Hematopoietic multipotent progenitor cell treated with erythropoietin and hydrocortisone succinate and interleukin-3 and kit ligand, for 4 days (in vitro differentiated cells): ENCODE measurements at regions not wholly inside any gene's neighbourhood (a gene's known extent, or its start where the extent isn't known, plus 50 kb on each side); places are given as distances from the start of the nearest gene placed in this dataset.
A peak's percentile ranks its signal among the peaks of the same experiment; 100 is the strongest.

Experiments
- DNase-seq: peaks from one replicate; pipeline ENCODE4 v3.0.0-alpha.2; 2015

DNA sequence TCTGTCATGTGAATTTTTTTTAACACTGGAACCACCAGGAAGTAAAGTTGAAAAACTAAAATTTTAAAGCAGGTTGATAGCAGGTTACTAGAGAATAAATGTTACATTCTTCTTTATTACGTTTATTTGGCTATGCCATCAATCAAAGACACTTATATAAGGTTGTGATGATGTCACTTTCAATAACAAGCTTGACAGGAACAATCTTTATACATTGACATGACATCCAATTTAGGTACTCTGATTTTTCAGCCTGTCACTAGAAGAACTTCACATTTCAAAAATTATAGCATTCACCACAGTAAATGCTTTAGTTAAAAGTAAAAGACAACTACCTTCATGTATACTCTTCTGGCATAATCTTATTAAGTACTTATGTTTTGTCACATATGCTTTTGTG lies 696.8 kb upstream of the NCAM2 start:
- DNase-seq, result no peak

DNA sequence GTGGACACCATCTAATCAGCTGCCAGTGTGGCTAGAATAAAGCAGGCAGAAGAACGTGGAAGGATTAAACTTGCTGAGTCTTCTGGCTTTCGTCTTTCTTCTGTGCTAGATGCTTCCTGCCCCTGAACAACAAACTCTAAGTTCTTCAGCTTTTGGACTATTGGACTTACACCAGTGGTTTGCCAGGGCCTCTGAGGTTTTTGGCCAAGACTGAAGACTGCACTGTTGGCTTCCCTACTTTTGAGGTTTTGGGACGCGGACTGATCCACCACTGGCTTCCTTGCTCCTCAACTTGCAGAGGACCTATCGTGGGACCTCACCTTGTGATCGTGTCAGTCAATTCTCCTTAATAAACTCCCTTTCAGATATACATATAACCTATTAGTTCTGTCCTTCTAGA lies 696.1 kb upstream of the NCAM2 start:
- no peak for DNase-seq

DNA sequence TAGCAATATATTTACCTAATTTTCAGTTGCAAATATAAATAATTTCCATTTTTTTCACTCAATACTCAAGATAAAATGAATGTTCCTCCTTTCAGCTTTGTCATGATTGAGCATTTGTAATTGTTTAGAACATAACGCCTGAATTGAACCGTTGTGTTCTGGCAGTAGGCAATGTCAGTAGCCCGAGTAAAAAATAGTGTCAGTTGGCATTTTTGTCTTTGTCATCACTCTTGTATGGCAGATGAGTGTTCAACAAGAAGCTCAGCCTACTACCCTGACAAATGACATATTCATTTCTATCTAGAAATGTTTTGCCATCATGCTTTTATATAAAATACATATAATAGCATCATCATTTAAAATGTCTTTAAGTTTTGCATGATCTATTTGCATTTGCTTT lies 691.4 kb upstream of the NCAM2 start:
- DNase-seq, result no peak

DNA sequence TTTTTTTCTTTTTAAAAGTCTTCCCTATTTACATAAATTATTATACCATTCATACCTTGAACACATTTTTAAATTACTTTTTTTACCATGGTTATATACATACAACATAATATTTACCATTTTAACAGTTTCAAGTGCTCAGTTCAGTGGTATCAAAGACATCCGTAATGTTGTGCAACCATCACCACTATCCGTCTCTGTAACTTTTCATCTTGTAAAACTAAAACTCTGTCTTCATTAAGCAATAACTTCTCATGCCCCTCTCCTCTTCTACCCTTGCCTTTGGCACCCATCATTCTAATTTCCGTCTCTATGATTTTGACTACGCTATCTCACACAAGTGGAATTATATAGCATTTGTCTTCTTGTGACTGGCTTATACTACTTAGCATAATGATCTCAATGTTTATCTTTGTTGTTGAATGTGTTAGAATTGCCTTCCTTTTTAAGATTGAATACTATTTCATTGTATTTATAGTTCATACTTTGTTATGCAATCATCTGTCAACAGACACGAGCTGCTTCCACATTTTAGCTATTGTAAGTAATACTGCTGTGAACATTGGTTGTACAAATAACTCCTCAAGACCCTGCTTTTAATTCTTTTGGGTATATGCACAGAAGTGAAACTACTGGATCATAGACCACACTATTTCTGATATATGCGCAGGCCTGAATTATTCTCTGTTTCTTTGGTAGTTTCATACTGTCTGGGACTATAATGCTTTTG lies 689.5 kb upstream of the NCAM2 start:
- peak; percentile 32 for DNase-seq

DNA sequence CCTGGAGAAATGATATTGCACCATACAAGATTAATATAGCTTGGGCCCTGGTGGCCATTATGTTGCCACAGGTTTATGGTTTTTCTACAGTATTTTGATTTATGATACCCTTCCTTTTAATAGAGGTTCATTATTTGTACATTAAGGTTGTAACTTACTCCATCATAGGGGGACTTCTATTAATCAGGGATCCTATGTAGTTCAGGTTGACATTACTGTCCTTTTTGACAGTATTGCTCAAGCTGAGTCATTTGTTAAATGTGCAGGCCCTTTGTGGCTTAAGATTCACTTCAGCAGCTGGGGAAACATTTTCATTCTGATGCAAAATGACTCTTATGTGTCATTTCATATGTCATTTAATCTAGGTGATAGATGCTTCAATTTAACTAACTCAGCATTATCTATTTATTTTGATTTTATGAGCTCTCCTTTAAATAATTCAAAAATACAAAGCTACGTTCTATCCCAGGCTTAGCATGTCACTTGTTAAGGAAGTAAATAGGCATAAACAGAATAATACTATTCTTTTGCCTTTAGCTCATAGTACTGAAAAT lies 686.9 kb upstream of the NCAM2 start:
- DNase-seq, result no peak

DNA sequence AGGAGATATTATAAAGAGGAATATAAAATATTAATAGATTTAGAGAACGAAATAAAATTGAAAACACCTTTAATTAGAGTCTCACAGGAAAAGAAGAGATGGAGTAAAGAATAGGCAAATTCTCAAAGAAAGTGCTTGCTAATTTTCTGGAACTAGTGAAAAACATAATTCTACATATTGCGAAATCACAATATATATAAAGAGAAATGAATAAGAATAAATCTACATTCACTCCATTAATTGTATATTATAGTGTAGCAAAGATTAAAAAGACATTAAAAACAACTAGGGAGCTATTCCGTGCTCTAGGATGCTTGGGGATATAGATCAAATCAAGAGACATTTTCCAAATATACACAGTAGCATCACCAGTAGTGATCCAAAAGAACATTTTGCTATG lies 685.2 kb upstream of the NCAM2 start:
- no peak for DNase-seq

DNA sequence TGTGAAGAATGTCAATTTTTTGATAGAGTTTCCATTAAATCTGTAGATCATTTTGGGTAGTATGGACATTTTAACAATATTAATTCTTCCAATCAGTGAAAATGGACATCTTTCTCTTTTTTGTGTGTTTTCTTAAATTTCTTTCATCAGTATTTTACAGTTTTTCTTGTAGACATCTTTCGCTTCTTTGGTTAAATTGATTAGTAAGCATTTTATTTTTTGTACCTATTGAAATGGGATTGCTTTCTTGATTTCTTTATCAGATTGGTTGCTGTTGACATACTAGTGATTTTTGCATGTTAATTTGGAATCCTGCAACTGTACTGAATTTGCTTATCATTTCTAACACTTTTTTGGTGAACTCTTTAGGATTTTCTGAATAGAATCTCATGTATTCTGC lies 683.2 kb upstream of the NCAM2 start:
- DNase-seq, result no peak

DNA sequence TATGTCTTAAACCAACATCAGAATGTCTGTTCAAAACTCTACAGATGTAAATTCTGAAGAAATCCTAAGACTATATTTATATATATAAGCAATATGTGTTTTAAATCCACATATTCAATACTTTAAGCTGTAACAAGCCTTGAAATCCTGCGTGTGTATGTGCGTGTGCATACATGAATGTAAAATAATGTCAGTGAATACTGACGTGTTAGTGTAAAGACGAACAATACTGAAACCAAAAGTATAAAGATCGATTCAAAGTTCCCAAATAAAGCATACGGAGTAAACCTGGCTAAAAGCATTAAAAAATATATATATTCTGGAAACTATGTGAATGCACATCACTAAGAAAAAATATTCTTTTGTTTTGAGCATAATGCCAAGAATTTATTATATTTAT lies 668.6 kb upstream of the NCAM2 start:
- DNase-seq, result no peak

DNA sequence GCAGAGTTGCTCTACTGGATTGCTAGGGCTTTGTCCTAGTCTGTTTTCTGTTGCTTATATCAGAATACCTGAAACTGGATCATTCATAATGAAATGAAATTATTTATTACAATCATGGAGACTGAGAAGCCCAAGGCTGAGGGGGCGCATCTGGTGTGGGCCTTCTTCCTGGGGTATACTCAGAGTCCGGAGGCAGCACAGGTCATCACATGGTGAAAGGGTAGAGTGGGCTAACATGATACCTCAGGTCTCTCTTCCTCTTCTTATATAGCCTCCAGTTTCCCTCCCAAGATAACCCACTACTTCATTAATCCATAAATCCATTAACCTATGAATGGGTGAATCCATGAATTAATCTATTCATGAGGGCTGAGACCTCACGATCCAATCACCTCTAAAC lies 667.6 kb upstream of the NCAM2 start:
- DNase-seq, result no peak

DNA sequence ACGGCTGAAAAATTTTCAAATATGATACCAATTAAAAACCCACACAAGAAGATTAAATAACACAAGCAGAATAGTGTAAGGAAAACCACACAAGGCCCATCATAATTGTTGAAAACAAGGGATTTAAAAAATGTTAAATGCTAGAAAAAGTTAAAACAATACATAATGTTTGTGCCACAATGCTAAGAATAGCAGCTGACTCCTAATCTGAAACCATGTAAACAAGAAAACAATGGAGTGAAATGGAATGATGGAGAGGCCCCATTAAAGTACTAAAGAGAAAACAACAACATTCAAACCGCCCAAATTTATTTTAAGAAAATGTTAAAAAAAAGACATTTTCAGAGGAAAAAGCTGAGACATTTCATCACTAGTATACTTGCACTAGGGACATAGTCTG lies 663.6 kb upstream of the NCAM2 start:
- DNase-seq, result no peak

DNA sequence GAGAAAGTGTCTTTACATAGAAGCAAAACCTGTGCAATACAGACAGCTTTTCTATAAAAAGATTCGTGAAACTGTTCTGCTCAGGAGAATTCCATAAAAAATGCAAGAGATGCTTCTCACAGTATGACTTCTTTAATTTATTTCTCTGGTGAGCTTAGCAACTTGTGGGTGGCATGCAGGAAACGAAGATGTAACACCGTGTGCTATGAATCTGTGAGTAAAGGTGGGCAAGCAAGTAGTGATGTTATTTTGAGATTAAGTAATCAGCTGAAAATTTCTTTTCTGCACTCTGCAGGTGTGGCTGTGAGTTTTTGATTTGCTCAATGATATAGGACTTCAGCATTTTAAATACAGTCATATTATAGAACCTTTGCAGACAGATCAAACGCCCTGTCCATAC lies 656.8 kb upstream of the NCAM2 start:
- DNase-seq, result no peak

DNA sequence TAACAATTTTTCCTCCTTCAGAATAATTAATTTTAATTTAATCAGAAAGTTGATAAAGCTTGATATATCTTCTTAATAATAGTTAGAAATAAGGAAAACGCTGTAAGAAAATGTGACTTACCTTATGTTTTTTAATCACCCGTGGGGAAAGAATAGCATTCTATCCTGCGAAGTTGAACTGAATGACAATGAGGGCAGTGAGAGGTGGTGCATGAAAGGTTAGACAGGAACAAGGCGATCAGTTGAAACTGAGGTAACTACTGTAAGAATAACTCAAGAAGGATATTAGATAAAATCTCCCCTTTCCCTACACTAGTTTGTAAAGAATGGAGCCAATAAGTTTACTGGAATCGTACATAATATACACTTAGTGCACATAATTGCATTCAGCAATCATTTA lies 655.0 kb upstream of the NCAM2 start:
- no peak for DNase-seq

DNA sequence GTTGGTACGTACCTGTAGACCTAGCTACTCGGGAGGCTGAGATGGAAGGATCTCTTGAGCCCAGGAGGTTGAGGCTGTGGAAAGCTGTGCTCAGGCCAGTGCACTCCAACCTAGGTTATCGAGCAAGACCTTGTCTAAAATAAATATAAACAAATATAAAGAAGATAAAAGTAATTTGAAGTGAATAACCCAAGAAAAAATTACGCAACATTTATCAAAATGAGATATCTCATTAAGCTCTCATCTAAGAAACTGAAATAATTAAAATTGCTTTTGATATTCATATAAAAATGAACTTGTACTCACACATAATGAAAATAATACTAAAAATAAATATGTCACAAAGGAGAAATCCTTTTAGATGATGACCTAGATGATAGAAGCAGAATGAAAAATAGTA lies 647.1 kb upstream of the NCAM2 start:
- DNase-seq, result no peak

DNA sequence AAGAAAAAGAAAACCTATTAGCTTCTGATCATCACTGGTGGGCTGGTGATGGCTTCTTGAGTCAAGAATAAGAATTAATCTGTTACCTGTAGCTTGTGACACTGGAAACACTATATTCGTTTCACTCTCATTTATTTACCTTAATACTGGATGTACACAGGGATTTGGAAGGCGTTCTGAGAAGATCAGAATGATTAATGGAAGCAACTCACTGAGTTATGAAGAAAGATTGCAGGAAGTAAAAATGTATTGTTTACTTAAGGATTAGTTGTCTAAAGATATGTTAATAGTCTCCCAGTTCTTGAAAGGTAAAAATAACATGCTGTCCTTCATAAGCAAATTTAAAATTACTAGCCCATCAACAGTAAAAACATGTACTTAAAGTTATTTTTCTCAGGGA lies 644.9 kb upstream of the NCAM2 start:
- DNase-seq, result no peak

DNA sequence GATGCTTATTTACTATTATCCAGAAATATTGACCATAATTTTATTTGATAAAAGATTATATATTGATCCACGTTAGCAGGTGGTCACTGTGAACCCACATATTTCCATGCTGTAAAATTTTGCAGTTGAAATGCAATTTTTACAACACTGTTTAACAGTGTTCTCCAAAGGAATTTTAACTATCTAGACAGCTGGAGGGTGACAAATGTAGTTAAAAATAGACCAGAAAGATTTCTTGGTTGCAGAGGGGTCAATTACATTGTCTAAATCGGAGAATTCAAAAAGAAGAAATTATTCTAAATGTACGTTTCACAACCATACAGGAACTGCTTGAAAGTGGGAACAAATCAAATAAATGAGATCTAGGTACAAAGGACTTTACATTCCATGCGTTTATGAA lies 625.2 kb upstream of the NCAM2 start:
- no peak for DNase-seq

DNA sequence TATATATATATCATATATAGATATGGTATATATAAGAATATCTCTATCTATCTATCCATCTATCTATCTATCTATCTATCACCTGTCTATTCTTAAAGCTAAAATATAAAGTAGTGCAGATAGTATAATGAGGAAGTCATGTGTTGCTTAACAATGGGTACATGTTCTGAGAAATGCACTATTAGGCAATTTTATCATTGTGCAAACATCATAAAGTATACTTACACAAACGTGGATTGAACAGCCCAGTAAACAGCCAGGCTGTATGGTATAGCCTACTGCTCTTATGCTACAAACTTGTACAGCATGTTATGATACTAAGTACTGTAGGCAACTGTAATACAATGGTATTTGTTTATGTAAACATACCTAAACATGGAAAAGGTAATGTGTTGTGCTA lies 621.0 kb upstream of the NCAM2 start:
- DNase-seq, result peak; percentile 71

DNA sequence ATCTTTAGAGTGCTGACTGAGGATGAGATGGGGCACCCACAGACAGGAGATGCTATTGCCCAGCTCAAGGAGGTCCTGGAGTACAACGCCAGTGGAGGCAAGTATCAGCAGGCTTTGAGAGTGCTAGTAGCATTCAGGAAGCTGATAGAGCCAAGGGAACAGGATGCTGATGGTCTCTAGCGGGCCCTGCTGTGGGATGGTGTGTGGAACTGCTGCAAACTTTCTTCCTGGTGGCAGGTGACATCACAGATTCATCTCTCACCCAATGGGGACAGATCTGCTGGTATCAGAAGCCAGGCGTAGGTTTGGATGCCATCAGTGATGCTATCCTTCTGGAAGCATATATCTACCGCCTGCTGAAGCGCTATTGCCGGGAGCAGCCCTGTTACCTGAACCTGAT lies 609.8 kb upstream of the NCAM2 start:
- DNase-seq, result no peak

DNA sequence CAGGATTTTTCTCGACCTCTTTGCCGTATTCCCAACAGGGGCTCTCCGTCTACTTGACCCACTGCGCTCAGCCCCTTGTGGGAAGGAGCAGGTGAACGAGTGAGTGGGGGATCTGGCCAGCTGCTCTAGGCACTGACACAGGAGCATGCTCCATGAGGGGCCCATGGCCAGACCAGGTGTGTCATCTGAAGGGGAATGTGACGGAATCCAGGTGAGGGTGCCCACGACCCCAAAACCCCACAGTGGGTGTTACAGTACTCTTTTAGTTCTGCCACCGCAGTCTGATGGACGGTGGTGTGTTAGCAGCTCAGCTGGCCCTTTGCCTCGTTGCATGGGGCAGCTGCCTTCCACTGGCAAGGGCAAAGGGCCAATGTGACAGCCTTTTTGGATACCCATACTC lies 601.4 kb upstream of the NCAM2 start:
- no peak for DNase-seq

DNA sequence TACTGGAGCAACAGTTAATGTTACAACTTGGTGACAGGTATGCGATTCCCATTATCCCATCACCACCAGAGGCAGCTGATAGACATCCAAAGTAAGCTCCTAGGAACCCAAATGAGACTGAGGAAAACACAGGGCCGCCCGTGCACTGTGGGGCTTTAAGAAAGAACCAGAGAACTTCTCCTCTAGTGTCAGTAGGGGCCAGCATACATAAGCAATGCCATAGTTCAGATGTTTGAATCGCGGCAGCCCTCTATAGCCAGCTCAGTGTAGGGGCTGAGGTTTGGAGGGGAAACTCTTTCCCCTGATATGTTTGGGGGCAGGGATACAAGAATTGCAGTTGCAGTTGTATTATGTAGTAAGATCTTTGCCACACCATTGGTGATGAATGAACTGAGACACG lies 593.3 kb upstream of the NCAM2 start:
- no peak for DNase-seq

DNA sequence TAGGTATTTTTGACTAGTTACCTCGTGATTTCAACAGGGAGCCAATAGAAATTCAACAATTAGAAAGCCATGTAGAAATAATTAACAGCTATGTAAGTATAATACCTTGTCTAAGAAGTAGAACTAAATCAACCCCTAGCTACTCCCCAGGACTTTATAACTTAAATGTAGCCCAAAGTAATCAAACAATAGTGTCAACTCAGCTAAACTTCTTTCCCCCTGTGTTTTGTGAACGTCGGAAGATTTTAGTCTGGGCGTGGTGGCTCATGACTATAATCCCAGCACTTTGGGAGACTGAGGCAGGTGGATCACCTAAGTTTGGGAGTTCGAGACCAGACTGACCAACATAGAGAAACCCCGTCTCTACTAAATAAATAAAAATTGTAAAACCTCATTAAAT lies 579.9 kb upstream of the NCAM2 start:
- DNase-seq, result no peak

DNA sequence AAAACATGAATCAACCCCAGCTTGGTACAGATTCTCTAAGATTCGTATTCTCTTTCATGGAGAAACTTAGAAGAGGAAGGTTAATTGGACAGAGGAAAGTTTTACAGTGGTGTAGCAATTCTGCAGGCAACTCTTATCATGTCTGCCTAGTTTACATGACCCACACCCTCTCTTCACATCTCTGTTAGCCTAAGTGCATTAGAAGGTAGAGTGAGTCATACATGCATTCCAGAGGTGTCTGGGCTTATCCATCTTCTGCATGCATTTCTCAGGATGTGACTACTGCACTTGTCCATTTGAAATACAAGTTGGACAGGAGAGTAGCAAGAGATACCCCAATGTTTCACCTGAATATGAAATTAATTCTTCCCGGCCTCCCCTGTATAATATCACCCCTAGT lies 578.4 kb upstream of the NCAM2 start:
- DNase-seq, result no peak

DNA sequence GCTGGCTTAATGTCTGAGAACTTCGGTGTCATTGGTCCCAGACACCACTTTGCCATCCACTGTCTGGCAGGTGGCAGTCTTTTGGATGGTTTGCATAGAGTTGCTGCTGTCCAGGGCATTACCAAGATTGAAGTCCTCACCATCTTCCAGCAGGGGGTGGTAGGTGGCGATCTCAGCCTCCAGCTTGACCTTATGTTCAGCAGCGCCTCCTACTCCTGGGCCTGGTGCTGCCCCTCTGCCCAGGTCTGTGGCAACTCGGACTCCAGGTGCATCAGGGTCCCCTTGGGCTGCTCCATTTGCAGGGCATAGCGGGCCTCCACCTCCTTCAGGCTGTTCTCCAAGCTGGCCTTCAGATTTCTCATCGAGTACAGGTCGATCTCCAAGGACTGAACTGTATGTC lies 573.3 kb upstream of the NCAM2 start:
- no peak for DNase-seq

DNA sequence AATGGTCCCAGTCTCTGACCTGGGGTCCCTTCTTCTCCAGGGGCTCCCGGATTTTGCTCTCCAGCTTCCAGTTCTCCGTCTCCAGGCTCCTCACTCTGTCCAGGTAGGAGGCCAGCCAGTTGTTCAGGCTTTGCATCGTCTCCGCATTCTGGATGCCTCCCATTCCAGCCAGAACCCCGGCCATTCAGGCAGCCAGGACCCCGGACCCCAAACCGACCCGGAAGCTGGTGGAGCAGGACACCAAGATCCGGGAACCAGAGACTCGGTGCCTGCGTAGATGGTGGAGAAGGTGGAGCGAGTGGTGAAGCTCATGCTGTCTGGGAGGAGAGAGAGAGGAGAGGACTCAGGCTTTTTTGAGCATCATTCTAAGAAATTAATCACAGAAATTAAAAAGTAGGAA lies 572.4 kb upstream of the NCAM2 start:
- DNase-seq, result no peak

DNA sequence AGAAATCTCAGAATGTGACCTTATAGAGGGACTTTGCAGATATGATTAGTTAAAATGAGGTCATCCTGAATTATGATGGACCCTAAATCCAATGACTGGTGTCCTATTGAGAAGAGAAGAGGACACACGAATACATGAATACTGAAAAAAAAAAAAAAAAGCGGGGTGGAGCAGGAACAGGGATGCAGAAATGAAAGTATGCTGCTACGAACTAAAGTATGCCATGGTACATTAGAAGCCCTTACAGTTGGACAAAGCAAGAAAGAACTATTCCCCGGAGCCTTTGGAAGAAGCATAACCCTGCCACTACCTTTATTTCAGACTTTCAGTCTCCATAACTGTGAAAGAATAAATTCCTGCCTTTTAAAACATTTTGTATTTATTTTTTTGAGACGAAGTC lies 557.9 kb upstream of the NCAM2 start:
- DNase-seq, result no peak

DNA sequence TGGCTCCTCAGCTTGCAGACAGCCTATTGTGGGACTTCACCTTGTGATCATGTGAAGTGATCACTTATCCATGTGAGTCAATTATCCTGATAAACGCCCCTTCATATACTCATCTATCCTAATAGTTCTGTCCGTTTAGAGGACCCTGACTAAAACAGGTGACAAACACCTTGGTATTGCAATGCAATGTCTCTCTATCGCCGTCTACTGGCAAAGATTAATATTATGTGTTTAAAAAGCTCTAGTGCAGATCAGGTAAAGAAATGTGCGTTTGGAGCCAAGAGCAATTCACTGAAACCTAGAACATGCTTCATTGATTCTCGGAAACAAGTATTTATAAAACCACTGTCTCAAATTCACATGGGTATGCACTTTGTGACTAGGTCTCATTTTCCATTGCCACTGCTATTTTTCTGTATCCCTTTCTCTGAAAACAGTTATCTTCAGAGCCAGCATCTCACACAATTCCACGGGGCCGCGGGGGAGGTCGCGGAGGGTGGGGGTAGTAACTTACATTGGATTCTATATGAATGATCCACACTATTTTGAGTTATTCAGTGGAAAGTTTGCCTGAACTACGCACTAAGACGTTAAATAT lies 554.6 kb upstream of the NCAM2 start:
- peak; percentile 54 for DNase-seq
